Psoas muscle (tissue), 7 donors: ENCODE measurements at regions not wholly inside any gene's neighbourhood (a gene's known extent, or its start where the extent isn't known, plus 50 kb on each side); places are given as distances from the start of the nearest gene placed in this dataset.

Experiments used
- ATAC-seq, 4 donors: fragments of 200-7000 bp; cut with Tn5 transposase; one replicate each; pipeline ENCODE4 v1.9.1; 2020; ENCODE audit warnings: moderate library complexity in 3 of 4, mild to moderate bottlenecking in 2 of 4
- DNase-seq, 2 donors: peaks; one replicate each; pipeline ENCODE4 v3.0.0-alpha.2; 2020
- H3K27ac ChIP-seq: fragments of 200-600 bp; one replicate; pipeline ENCODE4 v1.8.0; 2022
- H3K27me3 ChIP-seq, 3 donors: fragments of 200-600 bp in 1 of 3; one replicate each; pipeline versions ENCODE4 v1.6.1 to v1.8.0; 2013 to 2022; ENCODE audit warnings: low read length in 2 of 3, mild to moderate bottlenecking in 2 of 3, moderate library complexity in 1 of 3; ENCODE audit not compliant: insufficient read depth in 3 of 3
- H3K36me3 ChIP-seq, 2 donors: fragments of 200-600 bp in 1 of 2; one replicate each; pipeline versions ENCODE4 v1.6.1 to v1.8.0; 2013 to 2022; ENCODE audit warnings: low read depth in 1 of 2, mild to moderate bottlenecking in 1 of 2, moderate library complexity in 1 of 2; ENCODE audit not compliant: insufficient read depth in 1 of 2
- H3K4me1 ChIP-seq: fragments of 200-600 bp; one replicate; pipeline ENCODE4 v1.8.0; 2022
- H3K4me3 ChIP-seq: fragments of 200-600 bp; one replicate; pipeline ENCODE4 v1.8.0; 2022; ENCODE audit warnings: mild to moderate bottlenecking
- H3K9me3 ChIP-seq: fragments of 200-600 bp; one replicate; pipeline ENCODE4 v1.8.0; 2022
- CTCF ChIP-seq: fragments of 200-600 bp; IDR thresholded peaks from one replicate; pipeline ENCODE4 v1.8.0; 2022; ENCODE audit warnings: antibody characterized with exemption
- WGBS, 3 donors: extraction: QIAGEN DNeasy Blood & Tissue Kit; methylation state at CpG; one replicate each; pipeline versions ENCODE4 v1.1.6 to v1.1.7; 2013; 5-methylcytosine and 5-hydroxymethylcytosine counted together
- intact Hi-C, 2 donors: fragments of 100-400 bp; cut with DNase I; formaldehyde crosslinking; loops; one replicate each; pipeline versions ENCODE4 v1.11.0 to v1.14.2; 2022
- donor health status: healthy with polysubstance abuse.
- donor health status: DM: no; HTN: no; CAD: no; lungs with moderate emphysema.
- donor health status: Bipolar disorder and iron deficiency.
- donor health status: healthy.
- donor health status: DM: yes; HTN: yes; CAD: no.
- donor health status: DM: no; HTN: no; CAD: no.
- donor health status: DM: yes; HTN: yes; CAD: no.

GRCh38 chr11:119989159-119989821 is 148.6 kb downstream of the TRIM29 start:
- no peaks in the 10 kb centered on the region for H3K4me1 ChIP-seq
- DNase-seq (no peak), ATAC-seq (no peak)
- H3K9me3 ChIP-seq, result no peaks in the 10 kb centered on the region
- H3K27me3 ChIP-seq, result no peaks in the 10 kb centered on the region
- intact Hi-C loops, result no loop called here
- no peaks in the 10 kb centered on the region for H3K36me3 ChIP-seq
- no peak overlapping the region for H3K4me3 ChIP-seq
- no peak for TF ChIP-seq CTCF
- WGBS, 3 donors, result 75 to 83% (median 77%) methylated on average over 16 of the region's 16 CpGs
- H3K27ac ChIP-seq, result no peak overlapping the region

- no peak for ATAC-seq
- H3K4me3 ChIP-seq, result no peak overlapping the region
- DNase-seq, result no peak
- peaks cover 0 to 6% (median 0%) of the 10 kb centered on the region in 3 donors for H3K27me3 ChIP-seq
- no peaks in the 10 kb centered on the region for H3K36me3 ChIP-seq
- intact Hi-C loops, result no loop called here
- no peaks in the 10 kb centered on the region for H3K4me1 ChIP-seq
- no peak for TF ChIP-seq CTCF
- WGBS, 3 donors, result 90 to 92% (median 90%) methylated on average over 14 of the region's 14 CpGs
- H3K9me3 ChIP-seq, result no peaks in the 10 kb centered on the region
- H3K27ac ChIP-seq, result no peak overlapping the region
These were observed 152.4 kb downstream of the TRIM29 start for GRCh38 chr11:119985551-119985950.

GRCh38 chr11:119983816-119984215 is 154.1 kb downstream of the TRIM29 start:
- DNase-seq, result no peak
- ATAC-seq, result no peak
- no peak overlapping the region for H3K27ac ChIP-seq
- H3K36me3 ChIP-seq, result no peaks in the 10 kb centered on the region
- intact Hi-C loops, result no loop called here
- no peaks in the 10 kb centered on the region for H3K4me1 ChIP-seq
- H3K27me3 ChIP-seq, result peaks cover 0 to 6% (median 0%) of the 10 kb centered on the region in 3 donors
- 95 to 98% (median 97%) methylated on average over 8 of the region's 8 CpGs for WGBS, 3 donors
- H3K4me3 ChIP-seq, result no peak overlapping the region
- TF ChIP-seq CTCF, result no peak
- H3K9me3 ChIP-seq, result no peaks in the 10 kb centered on the region

- Histone ChIP-seq H3K4me3 (no peak overlapping the region), H3K27ac (no peak overlapping the region)
- 57 to 62% (median 59%) methylated on average over 5 of the region's 5 CpGs for WGBS, 3 donors
These were observed 154.6 kb downstream of the TRIM29 start for GRCh38 chr11:119983240-119983732.

More at GRCh38 chr11:119983240-119983732, 154.6 kb downstream of the TRIM29 start:
- intact Hi-C loops, result no loop called here
- ATAC-seq (no peak), DNase-seq (no peak)
- TF ChIP-seq CTCF, result no peak
- no peaks in the 10 kb centered on the region for H3K9me3 ChIP-seq
- peaks cover 0 to 7% (median 2%) of the 10 kb centered on the region in 3 donors for H3K27me3 ChIP-seq
- H3K36me3 ChIP-seq, result no peaks in the 10 kb centered on the region
- no peaks in the 10 kb centered on the region for H3K4me1 ChIP-seq
